NCI-H748 (cell line): ENCODE measurements at regions not wholly inside any gene's neighbourhood (a gene's known extent, or its start where the extent isn't known, plus 50 kb on each side); places are given as distances from the start of the nearest gene placed in this dataset.
"Not testable (repeated sequence)": the region's sequence is repeated elsewhere in the genome, so short reads cannot be mapped to it uniquely, and the experiment has no call there.

Source experiments
- DNase-seq: peaks from one replicate; lab custom pipeline; 2025; ENCODE audit not compliant: unreplicated experiment; lab: John Stamatoyannopoulos, UW

GRCh38 chr5:63563008-63563917 lies 399.0 kb downstream of the HTR1A start:
- DNase-seq = no peak

- no peak for DNase-seq
Observed at GRCh38 chr5:63555874-63556273, 406.4 kb downstream of the HTR1A start.

- DNase-seq = peak; percentile 14
Observed at GRCh38 chr5:63554191-63554590, 408.1 kb downstream of the HTR1A start.

GRCh38 chr5:63553073-63553472 lies 409.2 kb downstream of the HTR1A start:
- DNase-seq = no peak

- no peak for DNase-seq
Observed at GRCh38 chr5:63535840-63536602, 426.2 kb downstream of the HTR1A start.

- no peak for DNase-seq
Observed at GRCh38 chr5:63524281-63524680, 438.0 kb downstream of the HTR1A start.

GRCh38 chr5:63516006-63516405 lies 446.2 kb downstream of the HTR1A start:
- no peak for DNase-seq

- DNase-seq = no peak
Observed at GRCh38 chr5:63500242-63500641, 462.0 kb downstream of the HTR1A start.

GRCh38 chr5:63495225-63495624 lies 467.0 kb downstream of the HTR1A start:
- DNase-seq = no peak

GRCh38 chr5:63483338-63483737 lies 478.9 kb downstream of the HTR1A start:
- no peak for DNase-seq

GRCh38 chr5:63473335-63473967 lies 488.8 kb downstream of the HTR1A start:
- DNase-seq = no peak

- no peak for DNase-seq
Observed at GRCh38 chr5:63456279-63456678, 506.0 kb downstream of the HTR1A start.

GRCh38 chr5:63451188-63451587 lies 511.1 kb downstream of the HTR1A start:
- no peak for DNase-seq

- DNase-seq = no peak
Observed at GRCh38 chr5:63439537-63439936, 522.7 kb downstream of the HTR1A start.

GRCh38 chr5:63409737-63410136 lies 552.5 kb downstream of the HTR1A start:
- no peak for DNase-seq

GRCh38 chr5:63408984-63409383 lies 553.3 kb downstream of the HTR1A start:
- no peak for DNase-seq

GRCh38 chr5:63401436-63402046 lies 560.7 kb downstream of the HTR1A start:
- peak; percentile 62 for DNase-seq

- DNase-seq = no peak
Observed at GRCh38 chr5:63400079-63400478, 562.2 kb downstream of the HTR1A start.

- no peak for DNase-seq
Observed at GRCh38 chr5:63398346-63398745, 563.9 kb downstream of the HTR1A start.

GRCh38 chr5:63388188-63388587 lies 574.1 kb downstream of the HTR1A start:
- not testable (repeated sequence) for DNase-seq

- no peak for DNase-seq
Observed at GRCh38 chr5:63375851-63376250, 586.4 kb downstream of the HTR1A start.
